GM19452 (cell line): ENCODE measurements at regions not wholly inside any gene's neighbourhood (a gene's known extent, or its start where the extent isn't known, plus 50 kb on each side); places are given as distances from the start of the nearest gene placed in this dataset.
"Not testable (repeated sequence)": the region's sequence is repeated elsewhere in the genome, so short reads cannot be mapped to it uniquely, and the experiment has no call there.

Experiments used
- ATAC-seq: cut with Tn5 transposase; IDR thresholded peaks from one replicate; pipeline ENCODE4 v1.9.1; 2021; ENCODE audit not compliant: unreplicated experiment

DNA sequence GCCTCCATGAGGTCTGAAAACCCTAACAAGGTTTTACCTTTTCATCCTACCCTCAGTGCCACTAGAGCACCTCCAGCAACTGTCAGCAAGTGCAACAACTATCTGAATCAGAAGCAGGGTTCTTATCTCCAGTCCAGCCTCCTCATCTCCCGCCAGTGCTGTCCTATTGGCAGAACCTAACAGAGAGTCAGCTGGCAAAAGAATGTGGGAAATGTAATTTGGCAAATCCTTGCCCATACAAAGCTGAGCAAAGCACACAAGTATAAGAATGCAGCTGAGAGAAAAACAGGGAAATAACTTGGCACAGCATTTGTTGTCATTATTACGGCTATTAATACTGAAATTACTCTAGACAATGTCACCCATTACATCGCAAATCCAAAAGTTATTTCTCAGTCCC, 124.2 kb downstream of the ATP6V1G3 start:
- no peak for ATAC-seq

DNA sequence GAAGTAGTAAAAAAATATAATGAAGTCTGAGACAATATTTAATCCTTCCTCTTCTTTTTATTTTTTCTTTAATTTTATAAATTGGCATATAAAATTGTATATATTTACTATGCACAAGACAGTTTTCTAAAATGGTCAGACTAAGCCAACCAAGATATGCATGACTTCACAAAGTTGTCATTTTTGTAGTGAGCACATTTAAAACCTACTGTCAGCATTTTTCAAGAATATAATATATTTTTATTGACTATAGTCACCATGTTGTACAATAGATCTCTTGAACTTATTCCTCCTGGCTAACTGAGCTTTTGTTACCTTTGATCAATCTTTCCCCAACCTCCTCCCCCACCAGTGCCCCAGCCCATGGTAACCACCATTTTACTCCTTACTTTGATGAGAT, 129.2 kb downstream of the ATP6V1G3 start:
- no peak for ATAC-seq

DNA sequence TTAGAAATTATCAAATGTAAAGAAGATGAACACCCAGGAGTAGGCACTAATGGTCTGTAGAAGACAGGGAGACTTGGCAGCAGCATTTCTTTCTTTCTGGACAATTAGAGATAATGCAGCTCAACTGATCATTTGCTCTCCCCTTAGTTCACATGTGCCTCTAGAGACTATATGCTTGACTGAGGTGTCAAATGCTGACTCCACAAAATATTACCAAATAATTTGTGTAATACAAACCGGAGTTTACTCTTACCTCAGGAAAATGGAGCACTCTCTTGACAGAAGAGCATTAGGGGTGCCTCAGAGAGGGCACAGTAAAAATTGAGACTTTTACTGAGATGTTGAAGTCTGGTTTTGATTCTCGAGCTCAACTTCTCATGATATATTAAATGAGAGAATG, 131.8 kb downstream of the ATP6V1G3 start:
- ATAC-seq: no peak

DNA sequence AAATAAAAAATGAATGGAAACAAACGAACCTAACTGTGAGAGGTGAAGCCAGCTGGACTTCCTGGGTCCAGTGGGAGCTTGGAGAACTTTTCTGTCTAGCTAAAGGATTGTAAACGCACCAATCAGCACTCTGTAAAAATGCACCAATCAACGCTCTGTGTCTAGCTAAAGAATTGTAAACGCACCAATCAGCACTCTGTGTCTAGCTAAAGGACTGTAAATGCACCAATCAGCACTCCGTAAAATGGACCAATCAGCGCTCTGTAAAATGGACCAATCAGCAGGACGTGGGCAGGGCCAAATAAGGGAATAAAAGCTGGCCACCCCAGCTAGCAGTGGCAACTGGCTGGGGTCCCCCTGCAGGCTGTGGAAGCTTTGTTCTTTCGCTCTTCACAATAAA, 135.8 kb downstream of the ATP6V1G3 start:
- ATAC-seq: not testable (repeated sequence)

DNA sequence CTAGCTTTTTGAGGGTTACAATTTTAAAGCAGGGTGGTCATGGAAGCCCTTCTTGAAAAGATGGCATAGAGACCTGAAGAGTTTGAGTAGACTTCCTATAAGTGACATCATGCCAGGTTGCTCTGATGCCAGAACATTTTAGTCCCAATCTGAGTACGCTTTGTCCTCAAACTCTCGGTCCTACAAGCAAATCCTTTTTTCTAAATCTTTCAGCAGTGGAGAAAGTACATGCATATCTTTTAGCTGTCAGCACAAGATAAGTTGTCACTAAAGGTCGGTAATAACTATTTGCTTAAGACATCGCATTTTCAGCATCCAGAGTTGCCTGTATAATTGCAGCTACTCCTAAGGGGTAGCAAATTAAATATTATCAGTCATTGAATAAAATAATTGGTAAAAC, 140.4 kb downstream of the ATP6V1G3 start:
- ATAC-seq: no peak

DNA sequence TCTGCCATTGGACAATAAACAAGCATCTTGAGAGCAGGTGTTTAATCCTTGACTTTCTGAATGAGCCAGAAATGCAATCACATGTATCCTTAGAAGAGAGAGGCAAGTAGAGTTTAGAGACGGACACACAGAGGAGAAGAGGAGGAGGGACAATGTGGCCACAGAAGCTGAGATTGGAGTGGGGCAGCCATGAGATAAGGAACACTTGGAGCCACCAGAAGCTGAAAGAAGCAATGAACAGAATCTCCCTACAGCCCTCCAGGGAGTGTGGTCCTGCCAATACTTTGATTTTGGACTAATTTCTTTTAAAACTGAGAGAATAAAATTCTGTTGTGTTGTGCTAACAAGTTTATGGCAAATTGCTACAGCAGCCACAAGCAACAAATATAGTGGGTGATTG, 141.0 kb downstream of the ATP6V1G3 start:
- no peak for ATAC-seq

DNA sequence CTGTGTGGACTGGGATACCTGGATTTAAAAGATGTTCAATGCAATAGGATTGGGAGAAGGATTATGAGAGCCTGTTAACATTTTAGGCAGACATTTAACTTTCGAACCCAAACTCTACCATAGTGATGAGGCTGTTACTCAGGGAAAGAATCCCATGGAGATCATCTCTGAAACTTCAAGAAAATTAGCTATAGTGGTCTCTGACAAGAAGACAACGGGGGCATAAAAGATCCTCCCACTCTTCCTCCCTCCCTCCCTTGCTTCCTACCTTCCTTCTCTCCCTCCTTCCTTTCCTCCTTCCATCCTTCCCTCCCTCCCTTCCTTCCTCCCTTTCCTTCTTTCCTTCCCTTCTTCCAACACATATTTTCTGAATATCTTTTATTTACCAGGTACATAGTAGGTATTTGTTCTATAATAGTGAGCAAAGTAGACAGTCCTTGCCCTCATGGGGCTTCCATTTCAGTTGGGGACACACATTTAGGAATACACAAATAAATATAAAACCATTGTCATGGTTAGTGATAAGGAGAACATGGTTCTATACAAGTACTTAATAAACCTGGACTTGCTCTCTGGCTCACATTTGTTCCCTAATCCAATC, 143.2 kb downstream of the ATP6V1G3 start:
- no peak for ATAC-seq

DNA sequence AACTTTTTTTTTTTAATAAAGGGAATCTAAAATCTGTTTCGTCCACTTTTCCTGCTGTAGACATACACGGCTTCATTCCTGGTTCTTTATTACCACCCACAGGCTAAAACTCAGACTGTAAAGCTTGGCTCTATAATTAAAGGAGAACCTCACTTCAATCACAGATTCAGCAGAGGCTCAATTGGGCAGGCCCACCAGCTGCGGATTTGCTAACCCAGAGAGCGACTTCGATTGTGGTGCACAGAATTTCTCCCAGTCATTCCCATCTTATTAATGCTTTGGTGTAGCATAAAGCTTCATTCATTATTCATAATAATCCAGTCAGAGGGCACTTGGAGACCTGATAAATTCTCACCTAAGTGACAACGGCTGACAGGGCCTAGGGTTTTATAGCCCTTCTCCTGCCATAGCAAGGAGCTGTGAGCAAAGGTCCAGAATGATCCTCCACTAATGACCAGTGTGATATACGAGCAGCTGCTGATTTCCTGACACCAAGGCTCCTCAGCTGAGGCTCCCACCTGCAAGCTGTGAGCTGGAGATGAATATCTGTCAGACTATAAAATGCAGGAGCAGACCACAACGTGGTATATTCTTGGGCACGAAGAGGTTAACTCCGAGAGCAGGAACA, 149.0 kb downstream of the ATP6V1G3 start:
- ATAC-seq: no peak

DNA sequence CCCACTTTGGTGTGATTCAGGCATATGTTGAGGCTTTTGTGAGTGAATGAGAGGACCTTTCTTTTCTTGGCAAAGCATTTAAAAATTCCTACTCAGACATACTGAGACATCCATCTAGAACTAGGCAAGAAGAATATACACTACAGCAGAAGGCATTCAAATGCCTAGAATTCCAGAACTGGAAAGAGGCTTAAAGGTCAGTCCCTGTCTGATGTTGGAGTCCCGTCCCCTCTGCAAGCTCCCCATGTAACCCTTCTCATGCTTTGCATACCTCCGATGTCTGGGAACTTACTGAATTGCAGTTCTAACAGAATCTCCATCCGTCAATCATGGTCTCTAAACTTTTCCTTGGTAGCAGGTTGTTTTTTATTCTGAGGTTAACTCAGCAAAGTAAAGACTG, 152.9 kb downstream of the ATP6V1G3 start:
- no peak for ATAC-seq

DNA sequence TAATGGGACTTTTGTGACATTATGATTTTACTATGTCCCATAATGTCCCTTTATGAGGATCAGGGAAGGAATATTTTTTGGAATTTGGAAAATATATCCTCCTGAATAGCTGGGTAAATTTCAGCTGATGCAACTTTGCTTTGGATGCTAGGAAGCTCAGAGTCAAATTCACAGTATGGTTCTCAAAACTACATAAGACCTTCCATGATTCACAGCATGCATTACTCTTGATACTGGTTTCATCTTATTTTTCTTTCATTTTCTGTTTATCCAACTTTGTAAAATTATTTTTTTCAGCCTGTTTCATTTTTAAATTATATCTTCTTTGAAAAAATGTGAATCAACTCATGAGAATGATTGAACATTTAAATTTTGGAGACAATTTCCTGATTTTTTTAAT, 160.2 kb downstream of the ATP6V1G3 start:
- ATAC-seq: no peak

DNA sequence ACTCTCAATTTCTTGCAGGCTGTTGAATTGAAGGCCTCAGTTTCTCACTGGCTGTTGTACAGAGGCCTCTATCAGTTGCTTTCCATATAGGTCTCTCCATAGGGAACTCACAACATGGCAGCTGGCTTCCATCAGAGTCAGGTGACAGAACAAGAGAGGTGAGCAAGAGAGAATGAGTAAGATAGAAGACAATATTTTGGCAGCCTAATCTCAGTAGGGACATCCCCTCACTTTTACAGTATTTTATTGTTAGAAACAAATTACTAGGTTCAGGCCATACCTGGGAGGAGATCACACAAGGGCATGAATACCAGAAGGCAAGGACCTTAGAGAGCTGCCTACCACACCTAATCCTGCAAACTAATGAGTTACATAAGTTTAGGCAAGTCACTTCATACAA, 162.8 kb downstream of the ATP6V1G3 start:
- ATAC-seq: no peak

DNA sequence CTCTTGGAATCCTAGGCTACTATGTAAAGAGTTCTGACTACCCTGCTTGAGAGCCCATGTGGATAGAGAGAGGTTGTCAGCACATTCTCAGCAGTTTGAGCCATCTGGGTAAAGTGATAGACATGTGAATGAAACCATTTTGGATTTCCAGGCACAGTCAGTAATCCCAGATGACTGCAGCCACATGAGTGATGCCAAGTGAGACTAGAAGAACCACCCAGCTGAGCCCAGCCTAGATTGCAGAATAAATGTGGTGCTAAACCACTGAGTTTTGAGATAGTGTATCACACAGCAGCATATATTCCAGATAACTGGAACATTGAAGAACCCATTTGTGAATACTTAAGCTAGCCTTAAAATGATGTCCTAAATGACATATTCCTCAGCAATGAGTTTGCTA, 166.2 kb downstream of the ATP6V1G3 start:
- no peak for ATAC-seq

DNA sequence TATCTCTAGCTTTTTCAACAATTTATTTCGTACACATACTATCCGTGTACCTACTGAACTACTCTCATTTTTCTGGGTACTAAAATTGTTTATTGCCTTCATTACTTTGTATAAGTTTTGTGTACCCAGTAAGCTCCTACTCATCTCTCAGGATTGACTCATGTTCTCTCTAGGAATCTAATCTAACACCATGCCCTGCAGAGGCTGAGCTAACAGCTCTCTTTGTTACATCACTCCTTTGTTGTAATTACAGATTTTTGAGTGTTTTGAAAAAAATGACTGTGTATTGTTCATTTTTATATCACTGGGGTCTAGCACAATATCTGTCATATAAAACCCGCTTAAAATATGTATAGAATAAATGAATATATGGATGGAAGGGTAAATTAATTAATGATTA, 167.1 kb downstream of the ATP6V1G3 start:
- no peak for ATAC-seq
